Endothelial cell of umbilical vein (primary cell): ENCODE measurements at regions not wholly inside any gene's neighbourhood (a gene's known extent, or its start where the extent isn't known, plus 50 kb on each side); places are given as distances from the start of the nearest gene placed in this dataset.

Source experiments
- EZH2 ChIP-seq: IDR thresholded peaks from 2 replicates; pipeline ENCODE4 v1.6.1; 2012; ENCODE audit warnings: borderline replicate concordance, low read depth, mild to moderate bottlenecking, moderate library complexity, low read length, inconsistent platforms; ENCODE audit not compliant: severe bottlenecking
- POLR2AphosphoS5 ChIP-seq: IDR thresholded peaks from 2 replicates; pipeline ENCODE4 v1.6.1; 2012; ENCODE audit warnings: low read depth, mild to moderate bottlenecking, control low read depth, low read length, moderate library complexity; ENCODE audit not compliant: insufficient read depth
- TF ChIP-seq, protein P1 (sequence below), 2 donors: IDR thresholded peaks; 1 replicate in 1 of 2; 2 replicates in 1 of 2; pipeline ENCODE4 v1.5.1; 2011; ENCODE audit warnings: low read length in 2 of 2, mild to moderate bottlenecking in 2 of 2, moderate library complexity in 2 of 2, control low read depth in 1 of 2, inconsistent platforms in 1 of 2, low read depth in 1 of 2; ENCODE audit not compliant: insufficient read depth in 1 of 2; ENCODE audit errors: extremely low read depth in 1 of 2

GRCh38 chr19:31913103-31913661, 432.2 kb upstream of the ZNF507 start:
- TF ChIP-seq, protein P1, sequence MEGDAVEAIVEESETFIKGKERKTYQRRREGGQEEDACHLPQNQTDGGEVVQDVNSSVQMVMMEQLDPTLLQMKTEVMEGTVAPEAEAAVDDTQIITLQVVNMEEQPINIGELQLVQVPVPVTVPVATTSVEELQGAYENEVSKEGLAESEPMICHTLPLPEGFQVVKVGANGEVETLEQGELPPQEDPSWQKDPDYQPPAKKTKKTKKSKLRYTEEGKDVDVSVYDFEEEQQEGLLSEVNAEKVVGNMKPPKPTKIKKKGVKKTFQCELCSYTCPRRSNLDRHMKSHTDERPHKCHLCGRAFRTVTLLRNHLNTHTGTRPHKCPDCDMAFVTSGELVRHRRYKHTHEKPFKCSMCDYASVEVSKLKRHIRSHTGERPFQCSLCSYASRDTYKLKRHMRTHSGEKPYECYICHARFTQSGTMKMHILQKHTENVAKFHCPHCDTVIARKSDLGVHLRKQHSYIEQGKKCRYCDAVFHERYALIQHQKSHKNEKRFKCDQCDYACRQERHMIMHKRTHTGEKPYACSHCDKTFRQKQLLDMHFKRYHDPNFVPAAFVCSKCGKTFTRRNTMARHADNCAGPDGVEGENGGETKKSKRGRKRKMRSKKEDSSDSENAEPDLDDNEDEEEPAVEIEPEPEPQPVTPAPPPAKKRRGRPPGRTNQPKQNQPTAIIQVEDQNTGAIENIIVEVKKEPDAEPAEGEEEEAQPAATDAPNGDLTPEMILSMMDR (IDR thresholded peaks at IDR 0.05; ENCODE audit: extremely low read depth in 1 of 2, insufficient read depth in 1 of 2, low read depth in 1 of 2, low read length in 2 of 2): no peak
- no peak for TF ChIP-seq POLR2AphosphoS5
- TF ChIP-seq EZH2: no peak
